Erythroblast (primary cell): ENCODE measurements at regions not wholly inside any gene's neighbourhood (a gene's known extent, or its start where the extent isn't known, plus 50 kb on each side); places are given as distances from the start of the nearest gene placed in this dataset.

ENCODE experiments used
- GATA1 ChIP-seq: IDR thresholded peaks from 2 replicates; pipeline ENCODE4 v1.6.1; 2011; ENCODE audit warnings: low read depth, mild to moderate bottlenecking, control low read depth, low read length, moderate library complexity
- POLR2A ChIP-seq: IDR thresholded peaks from 2 replicates; pipeline ENCODE4 v1.6.1; 2011; ENCODE audit warnings: mild to moderate bottlenecking, low read length

DNA sequence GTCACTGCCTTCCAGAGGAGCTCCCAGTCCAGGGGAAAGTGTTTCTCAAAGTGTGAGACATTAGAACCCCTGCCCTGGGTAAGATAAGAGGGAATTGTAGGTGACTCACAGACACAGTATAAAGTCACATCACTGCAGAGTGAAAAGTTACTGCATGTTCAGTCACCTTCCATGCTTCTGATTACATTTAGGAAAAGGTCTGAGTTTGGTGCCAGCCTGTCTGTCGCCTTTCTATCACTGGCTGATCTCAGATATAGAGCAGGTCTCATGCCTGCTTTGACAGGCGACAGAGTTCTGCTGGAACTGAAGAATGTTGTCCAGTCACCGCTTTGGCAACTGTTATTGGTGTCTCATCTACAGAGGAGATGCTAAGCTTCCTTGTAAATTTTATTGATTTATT lies 1078.6 kb downstream of the UQCRFS1 start:
- TF ChIP-seq POLR2A (no peak), GATA1 (no peak)
